Peyer's patch (tissue), 4 donors: ENCODE measurements at regions not wholly inside any gene's neighbourhood (a gene's known extent, or its start where the extent isn't known, plus 50 kb on each side); places are given as distances from the start of the nearest gene placed in this dataset.

Source experiments
- DNase-seq, 3 donors: peaks; one replicate each; pipeline ENCODE4 v3.0.0-alpha.2; 2017 to 2019
- H3K27ac ChIP-seq, 4 donors: fragments of 200-600 bp; sonication (generic); one replicate each; pipeline ENCODE4 v1.5.1; 2016 to 2019
- H3K27me3 ChIP-seq, 2 donors: fragments of 200-600 bp; sonication (generic); one replicate each; pipeline ENCODE4 v1.5.1; 2019
- H3K36me3 ChIP-seq, 3 donors: fragments of 200-600 bp; sonication (generic); one replicate each; pipeline ENCODE4 v1.5.1; 2016 to 2019
- H3K4me1 ChIP-seq, 4 donors: fragments of 200-600 bp; sonication (generic); one replicate each; pipeline ENCODE4 v1.5.1; 2016 to 2019
- H3K4me3 ChIP-seq, 4 donors: fragments of 200-600 bp; sonication (generic); 1 replicate in 3 of 4; 2 replicates in 1 of 4; pipeline ENCODE4 v1.5.1; 2016 to 2019; ENCODE audit warnings: mild to moderate bottlenecking in 1 of 4
- H3K9me3 ChIP-seq, 4 donors: fragments of 200-600 bp; sonication (generic); one replicate each; pipeline ENCODE4 v1.5.1; 2016 to 2019; ENCODE audit warnings: mild to moderate bottlenecking in 1 of 4
- CTCF ChIP-seq, 6 experiments: fragments of 450-650 bp in 4 of 6; fragments of 200-600 bp in 2 of 6; sonication (generic) in 1 of 6; IDR thresholded peaks; one replicate each; pipeline ENCODE4 v1.5.1; 2017 to 2019; ENCODE audit warnings: antibody characterized with exemption in 6 of 6, mild to moderate bottlenecking in 3 of 6, moderate library complexity in 1 of 6
- POLR2A ChIP-seq, 2 donors: fragments of 450-650 bp; IDR thresholded peaks; one replicate each; pipeline ENCODE4 v1.5.1; 2017; ENCODE audit warnings: antibody characterized with exemption in 2 of 2, mild to moderate bottlenecking in 2 of 2, moderate library complexity in 2 of 2

GRCh38 chr3:75332794-75333193, 331.3 kb upstream of the FRG2C start:
- no peaks in the 10 kb centered on the region for H3K4me1 ChIP-seq
- H3K27me3 ChIP-seq = no peaks in the 10 kb centered on the region
- DNase-seq = no peak
- no peaks in the 10 kb centered on the region for H3K9me3 ChIP-seq
- H3K36me3 ChIP-seq = no peaks in the 10 kb centered on the region
- no peak overlapping the region for H3K27ac ChIP-seq
- H3K4me3 ChIP-seq = no peak overlapping the region
- TF ChIP-seq CTCF (IDR thresholded peaks at IDR 0.05) (no peak), POLR2A (IDR thresholded peaks at IDR 0.05) (no peak)

GRCh38 chr3:75334299-75334698, 329.8 kb upstream of the FRG2C start:
- H3K36me3 ChIP-seq = no peaks in the 10 kb centered on the region
- H3K27me3 ChIP-seq = no peaks in the 10 kb centered on the region
- no peak overlapping the region for H3K27ac ChIP-seq
- no peak overlapping the region for H3K4me3 ChIP-seq
- no peaks in the 10 kb centered on the region for H3K9me3 ChIP-seq
- no peak for TF ChIP-seq CTCF (IDR thresholded peaks at IDR 0.05)
- no peak for TF ChIP-seq POLR2A (IDR thresholded peaks at IDR 0.05)
- no peaks in the 10 kb centered on the region for H3K4me1 ChIP-seq
- DNase-seq = no peak

- Histone ChIP-seq H3K4me3 (no peak overlapping the region), H3K4me1 (no peaks in the 10 kb centered on the region), H3K27me3 (no peaks in the 10 kb centered on the region), H3K36me3 (no peaks in the 10 kb centered on the region), H3K27ac (no peak overlapping the region), H3K9me3 (no peaks in the 10 kb centered on the region)
- no peak for DNase-seq
- no peak for TF ChIP-seq CTCF (IDR thresholded peaks at IDR 0.05)
- TF ChIP-seq POLR2A (IDR thresholded peaks at IDR 0.05) = no peak
These were observed 326.8 kb upstream of the FRG2C start for GRCh38 chr3:75337226-75337900.

- Histone ChIP-seq H3K27me3 (no peaks in the 10 kb centered on the region), H3K4me1 (no peaks in the 10 kb centered on the region), H3K9me3 (no peaks in the 10 kb centered on the region), H3K27ac (no peak overlapping the region), H3K36me3 (no peaks in the 10 kb centered on the region), H3K4me3 (no peak overlapping the region)
- no peak for DNase-seq
- TF ChIP-seq CTCF (IDR thresholded peaks at IDR 0.05) (no peak), POLR2A (IDR thresholded peaks at IDR 0.05) (no peak)
These were observed 325.8 kb upstream of the FRG2C start for GRCh38 chr3:75338342-75338741.

- Histone ChIP-seq H3K4me1 (no peaks in the 10 kb centered on the region), H3K4me3 (no peak overlapping the region), H3K27ac (no peak overlapping the region), H3K9me3 (no peaks in the 10 kb centered on the region), H3K36me3 (no peaks in the 10 kb centered on the region), H3K27me3 (no peaks in the 10 kb centered on the region)
- no peak for DNase-seq
- no peak for TF ChIP-seq POLR2A (IDR thresholded peaks at IDR 0.05)
- no peak for TF ChIP-seq CTCF (IDR thresholded peaks at IDR 0.05)
These were observed 322.6 kb upstream of the FRG2C start for GRCh38 chr3:75341324-75342067.
